Esophagus squamous epithelium (tissue), 4 donors: ENCODE measurements at regions not wholly inside any gene's neighbourhood (a gene's known extent, or its start where the extent isn't known, plus 50 kb on each side); places are given as distances from the start of the nearest gene placed in this dataset.

Experiments
- POLR2A ChIP-seq, 4 donors: fragments of 450-650 bp; IDR thresholded peaks; one replicate each; pipeline ENCODE4 v1.6.1; 2017; ENCODE audit warnings: antibody characterized with exemption in 4 of 4, mild to moderate bottlenecking in 4 of 4, moderate library complexity in 3 of 4
- TF ChIP-seq, protein P1 (sequence below), 6 experiments: fragments of 450-650 bp in 4 of 6; fragments of 200-600 bp in 2 of 6; sonication (generic) in 2 of 6; IDR thresholded peaks; one replicate each; pipeline ENCODE4 v1.5.1; 2016 to 2019; ENCODE audit warnings: antibody characterized with exemption in 6 of 6, mild to moderate bottlenecking in 4 of 6, moderate library complexity in 4 of 6

DNA sequence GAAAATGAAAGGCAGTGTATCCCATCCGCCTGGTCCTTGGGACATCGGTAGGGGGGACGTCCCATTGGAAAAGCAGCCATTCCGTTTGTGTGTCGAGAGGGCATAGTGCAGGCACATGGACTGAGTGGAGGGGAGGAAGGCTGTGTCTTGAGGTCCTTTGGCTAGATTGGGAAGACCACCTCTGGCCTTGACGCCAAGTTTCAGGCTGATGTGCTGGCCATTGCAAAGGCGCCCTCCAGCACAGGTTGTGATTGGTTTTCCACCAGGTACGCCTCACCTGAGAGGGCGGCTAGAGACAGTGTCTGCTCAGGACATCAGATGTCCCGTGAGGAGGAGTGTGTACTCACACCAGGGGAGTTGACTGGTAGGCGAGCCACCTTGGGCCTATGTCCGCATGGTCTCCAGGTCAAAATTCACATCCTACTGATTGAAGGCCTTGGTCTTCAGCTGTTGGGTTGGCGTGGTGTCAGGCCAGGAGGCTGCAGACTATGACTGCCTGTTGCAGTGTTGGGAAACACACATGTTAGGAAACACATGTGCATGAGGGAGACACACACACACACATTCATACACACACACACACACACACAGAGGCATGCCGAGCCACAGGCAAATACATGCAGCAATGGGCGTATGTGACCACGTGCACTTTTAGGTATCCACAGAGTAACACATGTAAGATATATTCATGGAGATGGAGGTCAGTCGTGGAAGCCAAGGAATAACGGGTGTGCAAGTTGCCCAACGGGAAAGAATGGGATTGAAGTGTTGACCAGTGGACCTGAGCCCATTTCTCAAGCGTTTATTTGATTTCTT is 98.4 kb downstream of the SNRPN start:
- TF ChIP-seq, protein P1, sequence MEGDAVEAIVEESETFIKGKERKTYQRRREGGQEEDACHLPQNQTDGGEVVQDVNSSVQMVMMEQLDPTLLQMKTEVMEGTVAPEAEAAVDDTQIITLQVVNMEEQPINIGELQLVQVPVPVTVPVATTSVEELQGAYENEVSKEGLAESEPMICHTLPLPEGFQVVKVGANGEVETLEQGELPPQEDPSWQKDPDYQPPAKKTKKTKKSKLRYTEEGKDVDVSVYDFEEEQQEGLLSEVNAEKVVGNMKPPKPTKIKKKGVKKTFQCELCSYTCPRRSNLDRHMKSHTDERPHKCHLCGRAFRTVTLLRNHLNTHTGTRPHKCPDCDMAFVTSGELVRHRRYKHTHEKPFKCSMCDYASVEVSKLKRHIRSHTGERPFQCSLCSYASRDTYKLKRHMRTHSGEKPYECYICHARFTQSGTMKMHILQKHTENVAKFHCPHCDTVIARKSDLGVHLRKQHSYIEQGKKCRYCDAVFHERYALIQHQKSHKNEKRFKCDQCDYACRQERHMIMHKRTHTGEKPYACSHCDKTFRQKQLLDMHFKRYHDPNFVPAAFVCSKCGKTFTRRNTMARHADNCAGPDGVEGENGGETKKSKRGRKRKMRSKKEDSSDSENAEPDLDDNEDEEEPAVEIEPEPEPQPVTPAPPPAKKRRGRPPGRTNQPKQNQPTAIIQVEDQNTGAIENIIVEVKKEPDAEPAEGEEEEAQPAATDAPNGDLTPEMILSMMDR (IDR thresholded peaks at IDR 0.05), result no peak
- TF ChIP-seq POLR2A (IDR thresholded peaks at IDR 0.05), result no peak
